ENCODE measurements at regions not wholly inside any gene's neighbourhood (a gene's known extent, or its start where the extent isn't known, plus 50 kb on each side); places are given as distances from the start of the nearest gene placed in this dataset.

GRCh38 chr20:17140894-17141293 lies 85.9 kb upstream of the PCSK2 start:
- DNase-seq: no peak

GRCh38 chr20:17141568-17141967 lies 85.3 kb upstream of the PCSK2 start:
- DNase-seq: no peak

GRCh38 chr20:17142666-17143065 lies 84.2 kb upstream of the PCSK2 start:
- no peak for DNase-seq

DNA sequence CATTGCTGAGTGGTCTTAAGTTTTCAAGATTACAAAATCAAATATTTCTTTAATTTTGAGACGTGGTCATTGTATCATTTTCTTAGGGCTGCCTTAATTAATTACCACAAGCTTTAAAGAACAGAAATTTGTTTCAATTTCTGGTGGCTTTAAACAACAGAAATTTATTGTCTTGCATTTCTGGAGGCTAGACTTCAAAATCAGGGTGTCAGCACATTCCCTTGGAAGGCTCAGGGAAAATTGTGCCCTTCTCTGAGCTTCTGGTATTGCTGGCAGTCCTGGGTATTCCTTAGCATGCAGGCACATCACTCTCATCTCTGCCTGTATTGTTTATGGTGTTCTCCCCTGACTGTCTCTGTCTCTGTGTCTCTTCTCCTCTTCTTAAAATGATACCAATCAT lies 76.0 kb upstream of the PCSK2 start:
- no peak for DNase-seq

DNA sequence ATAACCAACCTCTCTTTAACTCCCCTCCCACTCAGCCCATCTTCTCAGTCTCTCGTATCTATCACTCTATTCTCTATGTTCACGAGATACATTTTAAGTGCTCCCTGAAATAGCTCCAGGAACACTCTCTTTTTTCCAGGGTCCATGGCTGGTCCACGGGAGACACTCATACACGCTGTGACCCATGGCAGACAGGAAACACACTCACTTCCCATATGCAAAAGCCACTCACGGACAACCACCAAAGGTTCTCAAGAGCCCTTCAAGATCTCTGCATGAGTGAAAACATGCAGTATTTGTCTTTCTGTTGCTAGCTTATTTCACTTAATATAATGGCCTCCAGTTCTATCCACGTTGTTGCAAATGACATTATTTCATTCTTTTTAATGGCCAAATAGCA lies 71.4 kb upstream of the PCSK2 start:
- no peak for DNase-seq

DNA sequence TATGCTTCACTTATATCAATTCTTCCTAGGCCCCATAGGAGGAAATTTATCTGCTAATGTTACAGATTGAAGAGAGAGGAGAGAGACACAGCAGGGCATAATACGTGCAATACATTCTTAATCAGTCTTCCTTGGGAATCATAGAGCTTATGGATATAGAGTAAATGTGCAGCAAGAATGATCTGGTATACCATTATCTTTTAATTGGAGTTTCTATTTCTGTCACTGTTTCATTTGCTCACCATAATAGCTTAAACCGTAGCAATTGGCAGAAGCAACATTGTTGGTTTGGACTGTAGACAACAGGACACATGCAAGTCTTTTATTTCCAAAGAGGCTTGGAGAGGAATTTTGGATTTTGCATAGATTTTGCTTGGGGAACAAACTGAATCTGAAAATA lies 68.1 kb upstream of the PCSK2 start:
- no peak for DNase-seq

- no peak for DNase-seq
Observed at GRCh38 chr20:17161673-17162481, 65.0 kb upstream of the PCSK2 start.

- DNase-seq: no peak
Observed at GRCh38 chr20:17168026-17168612, 58.7 kb upstream of the PCSK2 start.

GRCh38 chr20:17169585-17170136 lies 57.2 kb upstream of the PCSK2 start:
- DNase-seq: no peak

GRCh38 chr20:17171746-17172280 lies 55.0 kb upstream of the PCSK2 start:
- DNase-seq: no peak

GRCh38 chr20:17172836-17173516 lies 53.9 kb upstream of the PCSK2 start:
- DNase-seq: no peak

All from activated naive CD4-positive, alpha-beta T cell treated with anti-CD3 and anti-CD28 coated beads, Interleukin-2, amount 50 U/mL, for 16 hours (primary cell).